PC-3 (cell line): ENCODE measurements at regions not wholly inside any gene's neighbourhood (a gene's known extent, or its start where the extent isn't known, plus 50 kb on each side); places are given as distances from the start of the nearest gene placed in this dataset.
A peak's percentile ranks its signal among the peaks of the same experiment; 100 is the strongest.

Experiments
- ATAC-seq: fragments of 200-7000 bp; cut with Tn5 transposase; 2 replicates; pipeline ENCODE4 v1.9.1; 2020; ENCODE audit warnings: mild to moderate bottlenecking, moderate library complexity
- BruUV-seq: library from RNA; stranded (reverse); fragments of 400-500 nt; replicated peaks from 2 replicates; lab custom pipeline; 2021; lab: Mats Ljungman, UMichigan
- CTCF ChIA-PET: fragments of 300-600 bp; sonication (Branson Sonifier 250); formaldehyde crosslinking; loops from one replicate; lab custom pipeline; 2022; ENCODE audit warnings: antibody characterized with exemption; lab: Charles Lee
- POLR2A ChIA-PET: fragments of 300-600 bp; sonication (Branson Sonifier 250); formaldehyde crosslinking; loops from one replicate; lab custom pipeline; 2022; ENCODE audit warnings: antibody characterized with exemption; ENCODE audit not compliant: unreplicated experiment; lab: Charles Lee
- DNase-seq: peaks from one replicate; pipeline ENCODE4 v3.0.0-alpha.2; 2015
- H2AFZ ChIP-seq: fragments of 300-600 bp; sonication (generic); 2 replicates; pipeline ENCODE4 v1.6.0; 2016; ENCODE audit warnings: antibody characterized with exemption, low read length
- H3F3A ChIP-seq: fragments of 300-600 bp; sonication (generic); one replicate; pipeline ENCODE4 v1.6.0; 2017; ENCODE audit warnings: antibody characterized with exemption, low read length, control low read depth, mild to moderate bottlenecking; ENCODE audit not compliant: unreplicated experiment
- H3K27ac ChIP-seq: fragments of 300-600 bp; sonication (generic); 2 replicates; pipeline ENCODE4 v1.5.1; 2016; ENCODE audit warnings: mild to moderate bottlenecking, low read length
- H3K27me3 ChIP-seq: fragments of 300-600 bp; sonication (generic); 2 replicates; pipeline ENCODE4 v1.6.1; 2016; ENCODE audit warnings: low read length, mixed read lengths
- H3K36me3 ChIP-seq: fragments of 300-600 bp; sonication (generic); 2 replicates; pipeline ENCODE4 v1.6.1; 2016; ENCODE audit warnings: low read depth, mixed run types, low read length, mixed read lengths
- H3K4me1 ChIP-seq: fragments of 300-600 bp; sonication (generic); 2 replicates; pipeline ENCODE4 v1.5.1; 2016; ENCODE audit warnings: low read length; ENCODE audit not compliant: insufficient read depth
- H3K4me2 ChIP-seq: fragments of 300-600 bp; sonication (generic); 2 replicates; pipeline ENCODE4 v1.6.0; 2016; ENCODE audit warnings: low read length
- H3K4me3 ChIP-seq: fragments of 300-600 bp; sonication (generic); 2 replicates; pipeline ENCODE4 v1.5.1; 2016; ENCODE audit warnings: mild to moderate bottlenecking, low read length, mixed read lengths
- H3K79me2 ChIP-seq: fragments of 300-600 bp; sonication (generic); 2 replicates; pipeline ENCODE4 v1.6.1; 2017; ENCODE audit warnings: low read length, mixed read lengths
- H3K9ac ChIP-seq: fragments of 300-600 bp; sonication (generic); 2 replicates; pipeline ENCODE4 v1.6.0; 2016; ENCODE audit warnings: mild to moderate bottlenecking, low read length
- H3K9me2 ChIP-seq: fragments of 300-600 bp; sonication (generic); replicated peaks from 2 replicates; pipeline ENCODE4 v1.6.1; 2016; ENCODE audit warnings: mixed run types, low read length, mixed read lengths
- H3K9me3 ChIP-seq: fragments of 300-600 bp; sonication (generic); 2 replicates; pipeline ENCODE4 v1.6.1; 2016; ENCODE audit warnings: low read length, mixed read lengths
- H4K20me1 ChIP-seq: fragments of 300-600 bp; sonication (generic); 2 replicates; pipeline ENCODE4 v1.6.1; 2016; ENCODE audit warnings: low read length, mixed read lengths
- EZH2 ChIP-seq: fragments of 300-600 bp; sonication (generic); IDR thresholded peaks from one replicate; pipeline ENCODE4 v1.6.1; 2017; ENCODE audit warnings: antibody characterized with exemption, mild to moderate bottlenecking, low read length; ENCODE audit not compliant: unreplicated experiment
- EZH2phosphoT487 ChIP-seq: fragments of 300-600 bp; sonication (generic); IDR thresholded peaks from 2 replicates; pipeline ENCODE4 v1.6.1; 2018; ENCODE audit warnings: mild to moderate bottlenecking, antibody characterized with exemption, low read length, borderline replicate concordance
- intact Hi-C: fragments of 100-400 bp; cut with micrococcal nuclease; formaldehyde crosslinking; loops from 2 replicates; pipeline ENCODE4 v1.9.0; 2023
- TF ChIP-seq, protein P1 (sequence below): fragments of 300-600 bp; sonication (generic); conservative IDR thresholded peaks from 2 replicates; pipeline ENCODE4 v1.5.1; 2017; ENCODE audit warnings: antibody characterized with exemption, low read depth, mild to moderate bottlenecking, low read length

DNA sequence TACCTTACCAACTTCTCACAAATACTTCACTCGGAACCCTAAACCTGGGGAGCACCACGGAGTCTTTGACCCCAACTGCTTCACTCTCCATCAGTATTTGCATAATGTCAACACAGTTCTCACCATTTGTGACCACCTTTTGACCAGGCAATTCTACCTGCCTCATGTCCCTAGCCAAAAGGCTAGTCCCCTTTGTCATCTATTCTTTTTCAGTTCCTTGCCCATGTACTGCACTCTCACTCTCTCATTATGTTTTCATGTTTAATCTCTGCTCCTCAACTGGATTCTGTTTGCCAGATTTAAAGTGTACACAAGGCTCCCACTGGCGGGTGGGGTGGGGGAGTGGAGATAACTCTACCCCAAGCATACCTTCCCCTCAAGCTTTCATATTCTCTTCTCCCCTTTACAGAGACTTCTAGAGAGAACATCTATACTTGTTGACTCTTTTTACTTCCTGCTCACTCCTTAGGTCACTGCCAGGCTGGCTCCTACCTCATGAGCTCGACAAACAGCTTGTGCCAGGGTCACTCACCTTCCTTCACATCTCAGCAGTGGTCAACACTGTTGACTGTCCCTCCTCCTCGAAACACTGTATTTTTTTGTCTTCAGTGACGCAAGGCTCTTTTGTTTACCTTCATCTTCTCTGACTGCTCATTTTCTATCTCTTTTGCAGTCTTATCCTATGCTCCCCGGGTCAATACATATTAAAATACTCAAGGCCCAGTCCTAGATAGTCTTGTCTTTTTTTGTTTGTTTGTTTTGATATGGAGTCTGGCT is 88.7 kb upstream of the MAP4K3 start:
- Histone ChIP-seq H3K4me2 (no peak overlapping the region), H3K4me1 (peaks cover 39% of the 10 kb centered on the region), H3K9ac (no peak overlapping the region), H3K9me2 (no peaks in the 10 kb centered on the region), H3K27me3 (no peaks in the 10 kb centered on the region), H3K79me2 (no peaks in the 10 kb centered on the region), H3F3A (peaks cover 6% of the 10 kb centered on the region), H3K9me3 (0 out of 2 replicates have a peak, but pooled peaks cover 10% of the 10 kb centered on the region), H3K27ac (no peak overlapping the region), H3K36me3 (peaks cover 6% of the 10 kb centered on the region; the same call in 1 of the 2 replicates), H3K4me3 (no peak overlapping the region), H4K20me1 (no peaks in the 10 kb centered on the region), H2AFZ (no peak overlapping the region)
- CTCF ChIA-PET: no interaction called here
- DNase-seq (no peak), ATAC-seq (no peak)
- TF ChIP-seq EZH2phosphoT487: no peak
- TF ChIP-seq, protein P1, sequence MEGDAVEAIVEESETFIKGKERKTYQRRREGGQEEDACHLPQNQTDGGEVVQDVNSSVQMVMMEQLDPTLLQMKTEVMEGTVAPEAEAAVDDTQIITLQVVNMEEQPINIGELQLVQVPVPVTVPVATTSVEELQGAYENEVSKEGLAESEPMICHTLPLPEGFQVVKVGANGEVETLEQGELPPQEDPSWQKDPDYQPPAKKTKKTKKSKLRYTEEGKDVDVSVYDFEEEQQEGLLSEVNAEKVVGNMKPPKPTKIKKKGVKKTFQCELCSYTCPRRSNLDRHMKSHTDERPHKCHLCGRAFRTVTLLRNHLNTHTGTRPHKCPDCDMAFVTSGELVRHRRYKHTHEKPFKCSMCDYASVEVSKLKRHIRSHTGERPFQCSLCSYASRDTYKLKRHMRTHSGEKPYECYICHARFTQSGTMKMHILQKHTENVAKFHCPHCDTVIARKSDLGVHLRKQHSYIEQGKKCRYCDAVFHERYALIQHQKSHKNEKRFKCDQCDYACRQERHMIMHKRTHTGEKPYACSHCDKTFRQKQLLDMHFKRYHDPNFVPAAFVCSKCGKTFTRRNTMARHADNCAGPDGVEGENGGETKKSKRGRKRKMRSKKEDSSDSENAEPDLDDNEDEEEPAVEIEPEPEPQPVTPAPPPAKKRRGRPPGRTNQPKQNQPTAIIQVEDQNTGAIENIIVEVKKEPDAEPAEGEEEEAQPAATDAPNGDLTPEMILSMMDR: no peak
- no peak for TF ChIP-seq EZH2
- POLR2A ChIA-PET: no interaction called here
- intact Hi-C loops: no loop called here
- BruUV-seq: no TSS peak

DNA sequence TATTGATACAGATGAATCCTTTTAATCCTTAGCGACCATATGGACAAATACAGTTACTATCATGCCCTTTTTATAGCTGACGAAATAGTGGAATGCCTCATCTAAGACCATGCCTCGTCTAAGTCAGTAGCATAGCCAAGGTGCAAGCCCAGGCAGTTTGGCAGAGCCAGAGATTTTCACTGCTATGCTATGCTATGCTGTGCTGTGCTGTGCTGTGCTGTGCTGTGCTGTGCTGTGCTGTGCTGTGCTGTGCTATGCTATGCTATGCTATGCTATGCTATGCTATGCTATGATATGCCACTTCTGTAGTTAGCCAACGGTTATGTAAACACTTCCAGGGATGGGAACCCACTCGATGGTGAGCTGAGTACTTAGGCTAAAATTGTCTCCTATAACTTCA is 91.6 kb upstream of the MAP4K3 start:
- no peak overlapping the region for H2AFZ ChIP-seq
- H3K4me1 ChIP-seq: peaks cover 33% of the 10 kb centered on the region
- intact Hi-C loops: no loop called here
- no peaks in the 10 kb centered on the region for H4K20me1 ChIP-seq
- no peak overlapping the region for H3K9ac ChIP-seq
- H3F3A ChIP-seq: peaks cover 6% of the 10 kb centered on the region
- H3K9me3 ChIP-seq: no peaks in the 10 kb centered on the region
- ChIA-PET POLR2A (no interaction called here), CTCF (no interaction called here)
- no peaks in the 10 kb centered on the region for H3K9me2 ChIP-seq
- no peak overlapping the region for H3K4me2 ChIP-seq
- no peaks in the 10 kb centered on the region for H3K36me3 ChIP-seq
- ATAC-seq (no peak), DNase-seq (no peak)
- TF ChIP-seq EZH2: no peak
- TF ChIP-seq EZH2phosphoT487: no peak
- TF ChIP-seq, protein P1: no peak
- no peaks in the 10 kb centered on the region for H3K27me3 ChIP-seq
- no TSS peak for BruUV-seq
- H3K4me3 ChIP-seq: no peak overlapping the region
- no peak overlapping the region for H3K27ac ChIP-seq
- H3K79me2 ChIP-seq: no peaks in the 10 kb centered on the region

DNA sequence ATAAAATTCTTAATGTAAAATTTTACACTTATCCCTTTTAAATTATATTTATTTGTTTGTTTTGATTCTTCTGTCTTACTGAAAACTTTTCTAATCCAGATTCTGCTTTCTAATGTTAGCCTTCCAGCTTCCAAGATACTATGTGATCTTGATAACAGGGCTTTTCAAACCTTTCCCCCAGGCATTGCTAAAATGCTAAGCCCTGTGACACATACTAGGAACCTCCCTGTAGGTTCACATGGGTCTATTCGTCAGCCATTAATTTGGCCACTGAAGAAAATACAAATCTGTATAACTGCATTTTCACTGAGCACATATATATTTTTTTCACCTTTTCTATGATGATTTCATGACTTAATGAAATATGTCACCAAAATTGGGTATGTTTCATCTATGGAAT is 92.8 kb upstream of the MAP4K3 start:
- TF ChIP-seq EZH2phosphoT487 (no peak), EZH2 (no peak)
- TF ChIP-seq, protein P1: no peak
- no peak overlapping the region for H3K4me3 ChIP-seq
- ChIA-PET CTCF (no interaction called here), POLR2A (no interaction called here)
- ATAC-seq: no peak
- H3K79me2 ChIP-seq: no peaks in the 10 kb centered on the region
- no peaks in the 10 kb centered on the region for H4K20me1 ChIP-seq
- H3K27ac ChIP-seq: peak overlapping the region; percentile 51
- H3K9me3 ChIP-seq: no peaks in the 10 kb centered on the region
- no peak overlapping the region; the same call in 1 of the 2 replicates for H3K9ac ChIP-seq
- peaks cover 33% of the 10 kb centered on the region for H3K4me1 ChIP-seq
- H3K4me2 ChIP-seq: no peak overlapping the region
- BruUV-seq: no TSS peak
- no peak for DNase-seq
- intact Hi-C loops: loop anchor here (2.0 kb wide), 1 partner anchor 17 kb away; no protein-coding TSS in a partner anchor
- H3K27me3 ChIP-seq: no peaks in the 10 kb centered on the region
- H2AFZ ChIP-seq: peak overlapping the region; percentile 72; the same call in 1 of the 2 replicates
- no peaks in the 10 kb centered on the region for H3F3A ChIP-seq
- no peaks in the 10 kb centered on the region for H3K36me3 ChIP-seq
- no peaks in the 10 kb centered on the region for H3K9me2 ChIP-seq
